MM.1S (cell line): ENCODE measurements at regions not wholly inside any gene's neighbourhood (a gene's known extent, or its start where the extent isn't known, plus 50 kb on each side); places are given as distances from the start of the nearest gene placed in this dataset.

Source experiments
- DNase-seq: peaks from one replicate; pipeline ENCODE4 v3.0.0-alpha.2; 2015
- H2AFZ ChIP-seq: fragments of 300-600 bp; sonication (generic); 2 replicates; pipeline ENCODE4 v1.6.0; 2016; ENCODE audit warnings: antibody characterized with exemption, low read length
- H3F3A ChIP-seq: fragments of 300-600 bp; sonication (generic); 2 replicates; pipeline ENCODE4 v1.6.1; 2016; ENCODE audit warnings: mild to moderate bottlenecking, antibody characterized with exemption, low read length, moderate library complexity, mixed read lengths; ENCODE audit not compliant: insufficient read depth
- H3K27ac ChIP-seq: fragments of 300-600 bp; sonication (generic); 2 replicates; pipeline ENCODE4 v1.5.1; 2016; ENCODE audit warnings: mild to moderate bottlenecking, low read length
- H3K27me3 ChIP-seq: fragments of 300-600 bp; sonication (generic); replicated peaks from 2 replicates; pipeline ENCODE4 v1.6.0; 2016; ENCODE audit warnings: low read length; ENCODE audit not compliant: insufficient read depth
- H3K36me3 ChIP-seq: fragments of 300-600 bp; sonication (generic); replicated peaks from 2 replicates; pipeline ENCODE4 v1.6.1; 2016; ENCODE audit warnings: mild to moderate bottlenecking, low read length, mixed read lengths; ENCODE audit not compliant: insufficient read depth
- H3K4me1 ChIP-seq: fragments of 300-600 bp; sonication (generic); 2 replicates; pipeline ENCODE4 v1.6.1; 2016; ENCODE audit warnings: low read length, mixed read lengths
- H3K4me2 ChIP-seq: fragments of 300-600 bp; sonication (generic); 2 replicates; pipeline ENCODE4 v1.6.0; 2016; ENCODE audit warnings: low read depth, low read length
- H3K4me3 ChIP-seq: fragments of 300-600 bp; sonication (generic); 2 replicates; pipeline ENCODE4 v1.5.1; 2016; ENCODE audit warnings: low read length, mixed read lengths
- H3K79me2 ChIP-seq: fragments of 300-600 bp; sonication (generic); 2 replicates; pipeline ENCODE4 v1.6.1; 2016; ENCODE audit warnings: mixed run types, low read length, mixed read lengths
- H3K9ac ChIP-seq: fragments of 300-600 bp; sonication (generic); 2 replicates; pipeline ENCODE4 v1.6.1; 2016; ENCODE audit warnings: low read length, mixed read lengths
- H3K9me2 ChIP-seq: fragments of 300-600 bp; sonication (generic); replicated peaks from 2 replicates; pipeline ENCODE4 v1.6.1; 2016; ENCODE audit warnings: mild to moderate bottlenecking, low read length, mixed read lengths; ENCODE audit not compliant: insufficient read depth
- H3K9me3 ChIP-seq: fragments of 300-600 bp; sonication (generic); replicated peaks from 2 replicates; pipeline ENCODE4 v1.6.1; 2016; ENCODE audit warnings: mild to moderate bottlenecking, low read length, mixed read lengths; ENCODE audit not compliant: insufficient read depth
- H4K20me1 ChIP-seq: fragments of 300-600 bp; sonication (generic); 2 replicates; pipeline ENCODE4 v1.6.1; 2016; ENCODE audit warnings: mild to moderate bottlenecking, low read length, moderate library complexity, mixed read lengths; ENCODE audit not compliant: insufficient read depth
- CTCF ChIP-seq: fragments of 300-600 bp; sonication (generic); IDR thresholded peaks from 2 replicates; pipeline ENCODE4 v1.5.1; 2016; ENCODE audit warnings: antibody characterized with exemption, low read length, mixed read lengths
- EZH2 ChIP-seq: fragments of 300-600 bp; sonication (generic); optimal IDR thresholded peaks from 2 replicates; pipeline ENCODE3; 2017; ENCODE audit warnings: low read depth, mild to moderate bottlenecking, antibody characterized with exemption, low read length, mixed read lengths
- EZH2phosphoT487 ChIP-seq: fragments of 300-600 bp; sonication (generic); IDR thresholded peaks from 2 replicates; pipeline ENCODE4 v1.6.1; 2018; ENCODE audit warnings: antibody characterized with exemption, low read length

DNA sequence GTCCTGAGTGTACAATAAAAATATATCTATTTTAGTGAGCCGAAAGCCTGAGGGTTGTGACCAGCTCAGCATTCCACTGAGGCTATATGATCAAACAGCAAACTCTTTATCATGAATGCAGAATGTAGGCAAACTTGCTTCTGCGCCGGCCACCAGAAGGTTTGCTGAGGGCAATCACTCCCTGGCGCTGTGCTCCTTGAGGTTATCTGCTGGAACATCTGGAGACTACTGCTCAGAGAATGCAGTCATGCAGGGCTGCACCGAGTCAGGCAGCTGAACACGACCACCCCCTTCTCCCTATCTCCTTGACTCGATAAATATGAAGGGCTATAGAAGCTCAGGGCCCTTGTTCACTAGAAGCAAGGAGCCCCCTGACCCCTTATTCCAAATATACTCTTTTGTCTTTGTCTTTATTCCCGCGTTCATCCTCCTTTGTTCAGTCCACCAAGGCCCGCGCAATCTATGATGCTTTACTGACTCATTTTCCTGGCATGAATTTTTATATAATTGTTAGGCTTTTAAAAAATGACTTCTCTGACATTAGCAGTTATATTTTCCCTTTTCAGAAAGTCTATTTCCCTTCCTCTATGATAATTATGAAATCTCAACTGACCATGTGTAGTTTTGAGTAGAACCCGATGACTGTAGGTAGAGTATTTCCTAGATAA, 1089.3 kb downstream of the SLC16A7 start:
- H3K27me3 ChIP-seq, result no peaks in the 10 kb centered on the region
- no peak overlapping the region for H3K4me3 ChIP-seq
- no peaks in the 10 kb centered on the region for H3K79me2 ChIP-seq
- H3K9ac ChIP-seq, result no peak overlapping the region
- no peak overlapping the region for H3K4me2 ChIP-seq
- no peak overlapping the region for H3K27ac ChIP-seq
- H2AFZ ChIP-seq, result no peak overlapping the region
- H3K9me2 ChIP-seq, result no peaks in the 10 kb centered on the region
- H3K36me3 ChIP-seq, result no peaks in the 10 kb centered on the region
- no peak for TF ChIP-seq EZH2phosphoT487
- TF ChIP-seq EZH2, result no peak
- no peak for TF ChIP-seq CTCF
- no peaks in the 10 kb centered on the region for H3K9me3 ChIP-seq
- no peak for DNase-seq
- no peaks in the 10 kb centered on the region for H4K20me1 ChIP-seq
- H3F3A ChIP-seq, result no peaks in the 10 kb centered on the region
- H3K4me1 ChIP-seq, result no peaks in the 10 kb centered on the region

DNA sequence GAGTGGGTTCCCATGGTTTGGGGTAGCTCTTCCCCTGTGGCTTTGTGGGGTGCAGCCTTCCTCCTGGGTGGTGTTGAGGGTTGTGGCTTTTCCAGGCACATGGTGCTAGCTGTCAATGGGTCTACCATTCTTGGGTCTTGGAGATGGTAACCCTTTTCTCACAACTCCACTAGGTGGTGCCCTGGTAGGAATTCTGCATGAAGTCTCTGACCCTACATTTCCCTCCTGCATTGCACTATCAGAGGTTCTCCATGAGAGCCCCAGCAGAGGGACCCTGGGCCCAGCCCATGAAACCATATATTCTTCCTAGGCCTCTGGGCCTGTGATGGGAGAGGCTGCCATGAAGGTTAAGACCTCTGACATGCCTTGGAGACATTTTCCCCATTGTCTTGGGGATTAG, 1093.3 kb downstream of the SLC16A7 start:
- Histone ChIP-seq H2AFZ (no peak overlapping the region), H3K4me1 (no peaks in the 10 kb centered on the region), H3K4me2 (no peak overlapping the region), H3K4me3 (no peak overlapping the region), H3K79me2 (no peaks in the 10 kb centered on the region), H3F3A (no peaks in the 10 kb centered on the region), H3K9me3 (no peaks in the 10 kb centered on the region), H3K9ac (no peak overlapping the region), H4K20me1 (no peaks in the 10 kb centered on the region), H3K9me2 (no peaks in the 10 kb centered on the region), H3K36me3 (no peaks in the 10 kb centered on the region), H3K27ac (no peak overlapping the region), H3K27me3 (no peaks in the 10 kb centered on the region)
- no peak for TF ChIP-seq EZH2phosphoT487
- TF ChIP-seq CTCF, result peak; percentile 12; the same call in 1 of the 2 replicates
- no peak for TF ChIP-seq EZH2
- DNase-seq, result no peak

- TF ChIP-seq EZH2phosphoT487, result no peak
- no peak for TF ChIP-seq CTCF
- no peak for TF ChIP-seq EZH2
- no peak overlapping the region for H2AFZ ChIP-seq
- H3K4me1 ChIP-seq, result no peaks in the 10 kb centered on the region
- no peak overlapping the region for H3K9ac ChIP-seq
- no peaks in the 10 kb centered on the region for H3K9me3 ChIP-seq
- no peaks in the 10 kb centered on the region for H3F3A ChIP-seq
- H3K27me3 ChIP-seq, result no peaks in the 10 kb centered on the region
- H3K4me2 ChIP-seq, result no peak overlapping the region
- H3K79me2 ChIP-seq, result no peaks in the 10 kb centered on the region
- DNase-seq, result no peak
- no peaks in the 10 kb centered on the region for H3K36me3 ChIP-seq
- no peaks in the 10 kb centered on the region for H4K20me1 ChIP-seq
- H3K9me2 ChIP-seq, result no peaks in the 10 kb centered on the region
- H3K4me3 ChIP-seq, result no peak overlapping the region
- H3K27ac ChIP-seq, result no peak overlapping the region
Measured at GRCh38 chr12:60693019-60693626, 1097.3 kb downstream of the SLC16A7 start.
